ENCODE measurements at regions not wholly inside any gene's neighbourhood (a gene's known extent, or its start where the extent isn't known, plus 50 kb on each side); places are given as distances from the start of the nearest gene placed in this dataset.

- H3K4me2 ChIP-seq (ENCODE audit: low read depth, low read length, poor library complexity, severe bottlenecking) = no peak overlapping the region
- H3K4me3 ChIP-seq (ENCODE audit: low read length) = no peak overlapping the region
- no peaks in the 10 kb centered on the region for H4K20me1 ChIP-seq (ENCODE audit: insufficient read depth, low read depth, low read length)
- no peak overlapping the region for H2AFZ ChIP-seq (ENCODE audit: low read length)
- no peaks in the 10 kb centered on the region for H3K27me3 ChIP-seq (ENCODE audit: low read length)
- H3K4me1 ChIP-seq (ENCODE audit: low read length) = peaks cover 6% of the 10 kb centered on the region
- DNase-seq = peak; percentile 42
- H3K27ac ChIP-seq (ENCODE audit: low read length) = no peak overlapping the region
- no peaks in the 10 kb centered on the region for H3K36me3 ChIP-seq (ENCODE audit: insufficient read depth, low read length)
- no peaks in the 10 kb centered on the region for H3K9me3 ChIP-seq (ENCODE audit: low read length)
- H3K79me2 ChIP-seq (ENCODE audit: low read length) = no peaks in the 10 kb centered on the region
- no peaks in the 10 kb centered on the region for H3K9me2 ChIP-seq (replicated peaks; ENCODE audit: insufficient read depth, low read length)
- H3K9ac ChIP-seq (ENCODE audit: low read length) = no peak overlapping the region
Measured at GRCh38 chr1:23628951-23629387, 62.6 kb upstream of the RPL11 start.

DNA sequence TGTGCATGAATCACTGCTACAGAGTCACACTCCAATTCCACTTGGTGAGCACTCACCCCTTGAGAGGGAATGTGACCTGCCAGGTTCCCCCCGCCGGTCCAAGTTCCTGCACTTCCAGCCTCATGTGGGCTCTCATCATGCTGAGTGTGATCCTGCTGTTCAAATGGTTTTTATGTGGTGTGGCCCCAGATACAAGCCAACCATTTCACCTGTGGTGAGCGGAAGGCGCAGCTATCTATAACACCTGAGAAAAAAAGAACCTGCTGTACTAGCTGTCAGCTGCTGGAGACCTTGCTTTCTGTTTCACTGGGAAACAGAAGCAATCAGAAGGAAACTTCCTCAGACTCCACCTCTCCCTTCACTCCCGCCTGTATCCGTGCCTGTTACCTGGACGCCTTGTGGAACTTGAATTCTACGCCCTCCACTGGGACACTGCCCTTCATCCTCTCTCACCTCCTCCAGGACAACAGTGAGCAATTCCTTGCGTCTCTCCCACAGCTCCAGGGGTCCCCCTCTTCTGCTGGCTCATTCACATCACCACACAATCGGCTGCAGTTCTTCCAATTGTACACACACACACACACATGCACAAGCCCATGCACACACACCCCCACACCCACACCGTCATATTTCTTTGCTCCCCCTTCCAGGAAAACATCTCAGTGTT is 64.4 kb upstream of the RPL11 start:
- no peaks in the 10 kb centered on the region for H3K27me3 ChIP-seq (ENCODE audit: low read length)
- H3K36me3 ChIP-seq (ENCODE audit: insufficient read depth, low read length) = no peaks in the 10 kb centered on the region
- H3K9me3 ChIP-seq (ENCODE audit: low read length) = no peaks in the 10 kb centered on the region
- no peaks in the 10 kb centered on the region for H3K9me2 ChIP-seq (replicated peaks; ENCODE audit: insufficient read depth, low read length)
- H3K9ac ChIP-seq (ENCODE audit: low read length) = no peak overlapping the region
- no peak overlapping the region for H3K4me2 ChIP-seq (ENCODE audit: low read depth, low read length, poor library complexity, severe bottlenecking)
- H3K79me2 ChIP-seq (ENCODE audit: low read length) = no peaks in the 10 kb centered on the region
- no peak overlapping the region for H2AFZ ChIP-seq (ENCODE audit: low read length)
- DNase-seq = peak; percentile 35
- peaks cover 6% of the 10 kb centered on the region for H3K4me1 ChIP-seq (ENCODE audit: low read length)
- no peaks in the 10 kb centered on the region for H4K20me1 ChIP-seq (ENCODE audit: insufficient read depth, low read depth, low read length)
- H3K27ac ChIP-seq (ENCODE audit: low read length) = no peak overlapping the region
- H3K4me3 ChIP-seq (ENCODE audit: low read length) = no peak overlapping the region

DNA sequence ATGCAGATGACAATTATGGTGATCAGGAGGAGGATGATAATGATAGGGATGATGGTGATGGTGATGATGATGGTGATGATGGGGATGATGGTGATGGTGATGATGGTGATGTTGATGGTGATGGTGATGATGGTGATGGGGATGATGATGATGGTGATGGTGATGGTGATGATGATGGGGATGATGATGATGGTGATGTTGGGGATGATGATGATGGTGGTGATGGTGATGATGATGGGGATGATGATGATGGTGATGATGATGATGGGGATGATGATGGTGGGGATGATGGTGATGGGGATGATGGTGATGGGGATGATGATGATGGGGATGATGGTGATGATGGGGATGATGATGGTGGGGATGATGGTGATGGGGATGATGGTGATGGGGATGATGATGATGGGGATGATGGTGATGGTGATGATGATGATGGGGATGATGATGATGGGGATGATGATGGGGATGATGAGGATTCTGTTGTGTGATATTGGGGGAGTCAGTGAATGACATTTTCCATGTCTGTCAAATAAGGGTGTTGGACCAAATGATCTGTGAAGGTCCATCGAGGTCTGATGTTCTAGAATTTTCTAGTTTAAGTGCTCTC is 65.6 kb upstream of the RPL11 start:
- Histone ChIP-seq H3K9me3 (ENCODE audit: low read length) (no peaks in the 10 kb centered on the region), H3K4me1 (ENCODE audit: low read length) (peaks cover 6% of the 10 kb centered on the region), H3K4me3 (ENCODE audit: low read length) (no peak overlapping the region), H3K27me3 (ENCODE audit: low read length) (no peaks in the 10 kb centered on the region), H3K79me2 (ENCODE audit: low read length) (no peaks in the 10 kb centered on the region), H3K9me2 (replicated peaks; ENCODE audit: insufficient read depth, low read length) (no peaks in the 10 kb centered on the region), H2AFZ (ENCODE audit: low read length) (no peak overlapping the region), H3K9ac (ENCODE audit: low read length) (no peak overlapping the region), H4K20me1 (ENCODE audit: insufficient read depth, low read depth, low read length) (no peaks in the 10 kb centered on the region), H3K36me3 (ENCODE audit: insufficient read depth, low read length) (no peaks in the 10 kb centered on the region), H3K27ac (ENCODE audit: low read length) (no peak overlapping the region), H3K4me2 (ENCODE audit: low read depth, low read length, poor library complexity, severe bottlenecking) (no peak overlapping the region)
- DNase-seq = no peak

DNA sequence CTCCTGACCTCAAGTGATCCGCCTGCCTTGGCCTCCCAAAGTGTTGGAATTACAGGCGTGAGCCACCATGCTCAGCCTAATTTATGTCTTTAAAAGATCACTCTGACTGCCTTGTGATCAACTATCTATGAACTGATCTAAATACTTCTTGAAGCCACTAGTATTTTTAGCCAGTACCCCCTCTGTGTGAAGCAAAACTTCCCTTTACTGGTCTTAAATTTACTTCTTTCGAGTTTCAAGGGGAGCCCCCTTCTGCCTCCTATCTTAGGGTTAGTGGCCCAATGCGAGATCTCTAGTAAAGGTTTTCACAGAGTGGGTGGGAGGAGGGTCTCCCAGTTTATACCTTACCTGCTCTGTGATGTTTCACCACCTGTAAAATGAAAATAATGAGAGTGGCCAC is 66.1 kb upstream of the RPL11 start:
- Histone ChIP-seq H3K4me1 (ENCODE audit: low read length) (peaks cover 6% of the 10 kb centered on the region), H3K79me2 (ENCODE audit: low read length) (no peaks in the 10 kb centered on the region), H3K27me3 (ENCODE audit: low read length) (no peaks in the 10 kb centered on the region), H3K9ac (ENCODE audit: low read length) (no peak overlapping the region), H3K36me3 (ENCODE audit: insufficient read depth, low read length) (no peaks in the 10 kb centered on the region), H2AFZ (ENCODE audit: low read length) (no peak overlapping the region), H3K27ac (ENCODE audit: low read length) (no peak overlapping the region), H4K20me1 (ENCODE audit: insufficient read depth, low read depth, low read length) (no peaks in the 10 kb centered on the region), H3K4me2 (ENCODE audit: low read depth, low read length, poor library complexity, severe bottlenecking) (no peak overlapping the region), H3K9me3 (ENCODE audit: low read length) (no peaks in the 10 kb centered on the region), H3K4me3 (ENCODE audit: low read length) (no peak overlapping the region), H3K9me2 (replicated peaks; ENCODE audit: insufficient read depth, low read length) (no peaks in the 10 kb centered on the region)
- no peak for DNase-seq

DNA sequence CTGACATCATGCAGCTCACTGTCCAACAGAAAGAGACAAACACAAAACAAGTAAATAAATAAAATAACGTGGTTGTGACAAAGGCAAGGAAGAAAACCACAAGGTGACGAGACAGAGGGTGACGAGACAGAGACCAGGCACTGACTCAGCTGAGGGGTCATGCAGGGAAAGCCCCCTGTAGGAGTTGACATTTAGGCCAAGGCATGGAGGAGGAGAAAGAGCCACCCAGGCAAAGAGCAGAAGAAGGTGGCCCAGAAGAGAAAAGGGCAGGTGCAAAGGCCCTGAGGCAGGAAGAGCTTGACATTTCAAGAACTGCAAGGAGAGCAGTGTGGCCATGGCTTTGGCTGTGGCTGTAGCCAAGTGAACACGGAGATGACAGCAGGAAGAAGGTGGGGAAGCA is 65.1 kb upstream of the ID3 start:
- H3K9me3 ChIP-seq (ENCODE audit: low read length) = no peaks in the 10 kb centered on the region
- no peak overlapping the region for H3K4me2 ChIP-seq (ENCODE audit: low read depth, low read length, poor library complexity, severe bottlenecking)
- H3K36me3 ChIP-seq (ENCODE audit: insufficient read depth, low read length) = no peaks in the 10 kb centered on the region
- no peak overlapping the region for H3K9ac ChIP-seq (ENCODE audit: low read length)
- H3K4me3 ChIP-seq (ENCODE audit: low read length) = no peak overlapping the region
- H3K27ac ChIP-seq (ENCODE audit: low read length) = no peak overlapping the region
- no peaks in the 10 kb centered on the region for H4K20me1 ChIP-seq (ENCODE audit: insufficient read depth, low read depth, low read length)
- H3K27me3 ChIP-seq (ENCODE audit: low read length) = no peaks in the 10 kb centered on the region
- no peaks in the 10 kb centered on the region for H3K79me2 ChIP-seq (ENCODE audit: low read length)
- H3K4me1 ChIP-seq (ENCODE audit: low read length) = peaks cover 12% of the 10 kb centered on the region
- DNase-seq = peak; percentile 29
- no peaks in the 10 kb centered on the region for H3K9me2 ChIP-seq (replicated peaks; ENCODE audit: insufficient read depth, low read length)
- no peak overlapping the region for H2AFZ ChIP-seq (ENCODE audit: low read length)

DNA sequence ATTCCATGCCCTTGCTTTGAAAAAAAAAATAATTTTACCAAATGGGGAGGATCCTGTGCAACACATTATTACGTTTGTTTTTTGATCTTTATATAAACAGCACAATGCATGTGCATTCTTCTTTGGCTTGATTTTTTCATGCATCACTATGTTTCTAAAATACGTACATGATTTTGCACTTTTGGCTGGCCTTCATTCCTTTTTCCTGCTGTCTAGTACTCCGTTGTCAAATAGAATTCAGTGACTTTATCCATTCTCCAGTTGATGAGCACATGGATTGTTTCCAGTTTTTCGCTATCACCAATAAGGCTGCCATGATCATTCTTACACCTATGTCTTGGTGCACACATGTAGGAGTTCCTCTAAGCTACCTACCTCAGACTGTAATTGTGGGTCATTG is 63.0 kb upstream of the ID3 start:
- H3K4me1 ChIP-seq (ENCODE audit: low read length) = peaks cover 12% of the 10 kb centered on the region

DNA sequence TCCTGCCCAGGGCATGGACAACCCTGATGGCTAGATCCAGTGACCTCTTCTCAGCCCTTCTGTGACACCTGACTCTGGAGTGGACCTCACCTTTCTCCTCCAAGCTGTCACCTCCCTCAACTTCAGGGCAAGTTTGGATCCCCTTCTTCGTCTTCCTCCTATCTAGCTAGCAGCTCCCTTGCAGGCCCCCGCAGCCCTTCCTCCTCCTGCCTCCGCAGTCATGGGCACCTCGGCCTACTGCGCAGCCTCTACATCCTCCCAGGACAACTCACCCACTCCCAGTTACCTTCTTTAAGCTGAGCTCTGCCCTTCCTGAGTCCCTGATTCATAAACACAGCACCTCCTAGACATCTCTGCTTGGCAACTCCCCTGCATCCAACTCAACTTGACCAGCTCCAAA is 61.3 kb upstream of the ID3 start:
- H3K27ac ChIP-seq (ENCODE audit: low read length) = no peak overlapping the region
- H3K27me3 ChIP-seq (ENCODE audit: low read length) = no peaks in the 10 kb centered on the region
- no peaks in the 10 kb centered on the region for H3K79me2 ChIP-seq (ENCODE audit: low read length)
- H3K36me3 ChIP-seq (ENCODE audit: insufficient read depth, low read length) = no peaks in the 10 kb centered on the region
- H3K9me2 ChIP-seq (replicated peaks; ENCODE audit: insufficient read depth, low read length) = no peaks in the 10 kb centered on the region
- no peak overlapping the region for H3K9ac ChIP-seq (ENCODE audit: low read length)
- H3K4me3 ChIP-seq (ENCODE audit: low read length) = no peak overlapping the region
- H4K20me1 ChIP-seq (ENCODE audit: insufficient read depth, low read depth, low read length) = no peaks in the 10 kb centered on the region
- no peaks in the 10 kb centered on the region for H3K9me3 ChIP-seq (ENCODE audit: low read length)
- H3K4me1 ChIP-seq (ENCODE audit: low read length) = peaks cover 12% of the 10 kb centered on the region
- no peak for DNase-seq
- H2AFZ ChIP-seq (ENCODE audit: low read length) = no peak overlapping the region
- H3K4me2 ChIP-seq (ENCODE audit: low read depth, low read length, poor library complexity, severe bottlenecking) = no peak overlapping the region

More for the DNA sequence above, 63.0 kb upstream of the ID3 start:
- H3K4me2 ChIP-seq (ENCODE audit: low read depth, low read length, poor library complexity, severe bottlenecking) = no peak overlapping the region
- no peaks in the 10 kb centered on the region for H4K20me1 ChIP-seq (ENCODE audit: insufficient read depth, low read depth, low read length)
- no peak overlapping the region for H2AFZ ChIP-seq (ENCODE audit: low read length)
- H3K79me2 ChIP-seq (ENCODE audit: low read length) = no peaks in the 10 kb centered on the region
- H3K9ac ChIP-seq (ENCODE audit: low read length) = no peak overlapping the region
- no peaks in the 10 kb centered on the region for H3K9me2 ChIP-seq (replicated peaks; ENCODE audit: insufficient read depth, low read length)
- H3K27me3 ChIP-seq (ENCODE audit: low read length) = no peaks in the 10 kb centered on the region
- no peak overlapping the region for H3K27ac ChIP-seq (ENCODE audit: low read length)
- H3K4me3 ChIP-seq (ENCODE audit: low read length) = no peak overlapping the region
- no peak for DNase-seq
- H3K36me3 ChIP-seq (ENCODE audit: insufficient read depth, low read length) = no peaks in the 10 kb centered on the region
- H3K9me3 ChIP-seq (ENCODE audit: low read length) = no peaks in the 10 kb centered on the region

- no peaks in the 10 kb centered on the region for H3K9me3 ChIP-seq (ENCODE audit: low read length)
- peak; percentile 62 for DNase-seq
- no peak overlapping the region for H3K9ac ChIP-seq (ENCODE audit: low read length)
- no peaks in the 10 kb centered on the region for H3K27me3 ChIP-seq (ENCODE audit: low read length)
- H3K79me2 ChIP-seq (ENCODE audit: low read length) = no peaks in the 10 kb centered on the region
- no peak overlapping the region for H3K4me3 ChIP-seq (ENCODE audit: low read length)
- peak overlapping the region; percentile 56 for H3K4me2 ChIP-seq (ENCODE audit: low read depth, low read length, poor library complexity, severe bottlenecking)
- no peaks in the 10 kb centered on the region for H3K36me3 ChIP-seq (ENCODE audit: insufficient read depth, low read length)
- H2AFZ ChIP-seq (ENCODE audit: low read length) = no peak overlapping the region
- H3K4me1 ChIP-seq (ENCODE audit: low read length) = peaks cover 12% of the 10 kb centered on the region
- H3K9me2 ChIP-seq (replicated peaks; ENCODE audit: insufficient read depth, low read length) = no peaks in the 10 kb centered on the region
- no peaks in the 10 kb centered on the region for H4K20me1 ChIP-seq (ENCODE audit: insufficient read depth, low read depth, low read length)
- H3K27ac ChIP-seq (ENCODE audit: low read length) = no peak overlapping the region
Measured at GRCh38 chr1:23619299-23620188, 60.2 kb upstream of the ID3 start.
